ENCODE measurements at regions not wholly inside any gene's neighbourhood (a gene's known extent, or its start where the extent isn't known, plus 50 kb on each side); places are given as distances from the start of the nearest gene placed in this dataset.

GRCh38 chr3:80239301-80239700 lies 471.5 kb upstream of the ROBO1 start:
- TF ChIP-seq, protein P1, sequence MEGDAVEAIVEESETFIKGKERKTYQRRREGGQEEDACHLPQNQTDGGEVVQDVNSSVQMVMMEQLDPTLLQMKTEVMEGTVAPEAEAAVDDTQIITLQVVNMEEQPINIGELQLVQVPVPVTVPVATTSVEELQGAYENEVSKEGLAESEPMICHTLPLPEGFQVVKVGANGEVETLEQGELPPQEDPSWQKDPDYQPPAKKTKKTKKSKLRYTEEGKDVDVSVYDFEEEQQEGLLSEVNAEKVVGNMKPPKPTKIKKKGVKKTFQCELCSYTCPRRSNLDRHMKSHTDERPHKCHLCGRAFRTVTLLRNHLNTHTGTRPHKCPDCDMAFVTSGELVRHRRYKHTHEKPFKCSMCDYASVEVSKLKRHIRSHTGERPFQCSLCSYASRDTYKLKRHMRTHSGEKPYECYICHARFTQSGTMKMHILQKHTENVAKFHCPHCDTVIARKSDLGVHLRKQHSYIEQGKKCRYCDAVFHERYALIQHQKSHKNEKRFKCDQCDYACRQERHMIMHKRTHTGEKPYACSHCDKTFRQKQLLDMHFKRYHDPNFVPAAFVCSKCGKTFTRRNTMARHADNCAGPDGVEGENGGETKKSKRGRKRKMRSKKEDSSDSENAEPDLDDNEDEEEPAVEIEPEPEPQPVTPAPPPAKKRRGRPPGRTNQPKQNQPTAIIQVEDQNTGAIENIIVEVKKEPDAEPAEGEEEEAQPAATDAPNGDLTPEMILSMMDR (conservative IDR thresholded peaks at IDR 0.05; ENCODE audit: low read length), result no peak
- TF ChIP-seq EZH2phosphoT487 (IDR thresholded peaks at IDR 0.05; ENCODE audit: borderline replicate concordance, low read depth, low read length), result no peak
